GM19438 (cell line): ENCODE measurements at regions not wholly inside any gene's neighbourhood (a gene's known extent, or its start where the extent isn't known, plus 50 kb on each side); places are given as distances from the start of the nearest gene placed in this dataset.
"Not testable (repeated sequence)": the region's sequence is repeated elsewhere in the genome, so short reads cannot be mapped to it uniquely, and the experiment has no call there.

Source experiments
- ATAC-seq: cut with Tn5 transposase; IDR thresholded peaks from one replicate; pipeline ENCODE4 v1.9.1; 2021; ENCODE audit warnings: low read depth; ENCODE audit not compliant: unreplicated experiment

GRCh38 chr6:9250852-9251251, 815.5 kb upstream of the SLC35B3 start:
- no peak for ATAC-seq

- no peak for ATAC-seq
Measured at GRCh38 chr6:9248133-9248532, 812.8 kb upstream of the SLC35B3 start.

GRCh38 chr6:9240861-9241260, 805.5 kb upstream of the SLC35B3 start:
- ATAC-seq: no peak

- ATAC-seq: no peak
Measured at GRCh38 chr6:9236443-9236842, 801.1 kb upstream of the SLC35B3 start.

- no peak for ATAC-seq
Measured at GRCh38 chr6:9233686-9234085, 798.3 kb upstream of the SLC35B3 start.

GRCh38 chr6:9233226-9233625, 797.9 kb upstream of the SLC35B3 start:
- no peak for ATAC-seq

GRCh38 chr6:9225441-9225871, 790.1 kb upstream of the SLC35B3 start:
- no peak for ATAC-seq

GRCh38 chr6:9224539-9224938, 789.2 kb upstream of the SLC35B3 start:
- no peak for ATAC-seq

GRCh38 chr6:9213717-9214116, 778.4 kb upstream of the SLC35B3 start:
- not testable (repeated sequence) for ATAC-seq

- ATAC-seq: no peak
Measured at GRCh38 chr6:9208966-9209365, 773.6 kb upstream of the SLC35B3 start.

GRCh38 chr6:9205645-9206044, 770.3 kb upstream of the SLC35B3 start:
- no peak for ATAC-seq

GRCh38 chr6:9204171-9204570, 768.8 kb upstream of the SLC35B3 start:
- no peak for ATAC-seq

- no peak for ATAC-seq
Measured at GRCh38 chr6:9200712-9201111, 765.4 kb upstream of the SLC35B3 start.

GRCh38 chr6:9197726-9198125, 762.4 kb upstream of the SLC35B3 start:
- ATAC-seq: no peak

- no peak for ATAC-seq
Measured at GRCh38 chr6:9195322-9195721, 760.0 kb upstream of the SLC35B3 start.

GRCh38 chr6:9192405-9192909, 757.1 kb upstream of the SLC35B3 start:
- no peak for ATAC-seq

GRCh38 chr6:9186148-9186547, 750.8 kb upstream of the SLC35B3 start:
- ATAC-seq: no peak

GRCh38 chr6:9178071-9178470, 742.7 kb upstream of the SLC35B3 start:
- ATAC-seq: no peak

GRCh38 chr6:9173229-9173628, 737.9 kb upstream of the SLC35B3 start:
- ATAC-seq: no peak

- ATAC-seq: no peak
Measured at GRCh38 chr6:9172096-9172495, 736.8 kb upstream of the SLC35B3 start.

GRCh38 chr6:9168669-9169068, 733.3 kb upstream of the SLC35B3 start:
- no peak for ATAC-seq

- ATAC-seq: no peak
Measured at GRCh38 chr6:9161731-9162130, 726.4 kb upstream of the SLC35B3 start.

GRCh38 chr6:9159051-9159450, 723.7 kb upstream of the SLC35B3 start:
- ATAC-seq: no peak
